ENCODE measurements at regions not wholly inside any gene's neighbourhood (a gene's known extent, or its start where the extent isn't known, plus 50 kb on each side); places are given as distances from the start of the nearest gene placed in this dataset.

- 46% methylated on average over 14 of the region's 16 CpGs for WGBS (ENCODE audit: low lambda C conversion rate)
- H3K9ac ChIP-seq = no peak overlapping the region
- TF ChIP-seq FOSL2 (IDR thresholded peaks at IDR 0.05; ENCODE audit: borderline replicate concordance, low read depth) (no peak), NRF1 (IDR thresholded peaks at IDR 0.05; ENCODE audit: low read depth, low read length) (no peak), FOXM1 (IDR thresholded peaks at IDR 0.05; ENCODE audit: low read depth) (no peak)
- H3K4me3 ChIP-seq (ENCODE audit: low read depth in 2 of 2, low read length in 1 of 2) = no peak overlapping the region
- peaks cover 0 to 3% of the 10 kb centered on the region in 2 experiments; a peak in 1 of 4 replicates for H3K4me1 ChIP-seq (ENCODE audit: control insufficient read depth in 1 of 2, insufficient read depth in 2 of 2, low read depth in 1 of 2, low read length in 1 of 2)
- no peaks in the 10 kb centered on the region for H3K36me3 ChIP-seq (replicated peaks in 1 of 2; ENCODE audit: control insufficient read depth in 1 of 2, insufficient read depth in 2 of 2, low read length in 1 of 2)
- POLR2A ChIA-PET = no interaction called here
- no peaks in the 10 kb centered on the region for H3K79me2 ChIP-seq (ENCODE audit: insufficient read depth)
- H3F3A ChIP-seq (replicated peaks; ENCODE audit: insufficient read depth) = no peaks in the 10 kb centered on the region
- peak; percentile 13 for DNase-seq
- no peak overlapping the region for H2AFZ ChIP-seq (ENCODE audit: low read depth)
- no peak overlapping the region for H3K27ac ChIP-seq (ENCODE audit: low read depth in 2 of 2, low read length in 1 of 2)
- CTCF ChIA-PET = no interaction called here
- H3K9me2 ChIP-seq = no peaks in the 10 kb centered on the region
- no peaks in the 10 kb centered on the region for H4K20me1 ChIP-seq (ENCODE audit: insufficient read depth)
- no peaks in the 10 kb centered on the region for H3K9me3 ChIP-seq
- H3K4me2 ChIP-seq = no peak overlapping the region
- H3K27me3 ChIP-seq (ENCODE audit: insufficient read depth) = no peaks in the 10 kb centered on the region
These were observed 213.7 kb upstream of the RAB6C start for GRCh38 chr2:129765678-129766351.

- Histone ChIP-seq H3K79me2 (ENCODE audit: insufficient read depth) (no peaks in the 10 kb centered on the region), H3K4me1 (ENCODE audit: control insufficient read depth in 1 of 2, insufficient read depth in 2 of 2, low read depth in 1 of 2, low read length in 1 of 2) (peaks cover 0 to 3% of the 10 kb centered on the region in 2 experiments; a peak in 1 of 4 replicates), H4K20me1 (ENCODE audit: insufficient read depth) (no peaks in the 10 kb centered on the region), H2AFZ (ENCODE audit: low read depth) (no peak overlapping the region), H3K27me3 (ENCODE audit: insufficient read depth) (no peaks in the 10 kb centered on the region), H3K9ac (no peak overlapping the region), H3K4me2 (no peak overlapping the region), H3K27ac (ENCODE audit: low read depth in 2 of 2, low read length in 1 of 2) (no peak overlapping the region), H3K9me2 (no peaks in the 10 kb centered on the region), H3F3A (replicated peaks; ENCODE audit: insufficient read depth) (no peaks in the 10 kb centered on the region), H3K4me3 (ENCODE audit: low read depth in 2 of 2, low read length in 1 of 2) (no peak overlapping the region), H3K9me3 (no peaks in the 10 kb centered on the region), H3K36me3 (replicated peaks in 1 of 2; ENCODE audit: control insufficient read depth in 1 of 2, insufficient read depth in 2 of 2, low read length in 1 of 2) (no peaks in the 10 kb centered on the region)
- WGBS (ENCODE audit: low lambda C conversion rate) = 27% methylated on average over 9 of the region's 16 CpGs
- CTCF ChIA-PET = interaction anchor here (1.1 kb wide), 1 partner anchor 24 kb away, joined by 3 read pairs; no protein-coding TSS in a partner anchor
- POLR2A ChIA-PET = no interaction called here
- TF ChIP-seq TEAD4 (IDR thresholded peaks at IDR 0.05; ENCODE audit: borderline replicate concordance, insufficient read depth) = no peak
- no peak for TF ChIP-seq JUND (IDR thresholded peaks at IDR 0.05)
- no peak for TF ChIP-seq RXRA (IDR thresholded peaks at IDR 0.05; ENCODE audit: borderline replicate concordance, low read depth)
- TF ChIP-seq ELF1 (IDR thresholded peaks at IDR 0.05) = no peak
- TF ChIP-seq POLR2AphosphoS5 (IDR thresholded peaks at IDR 0.05; ENCODE audit: low read depth, low read length) = no peak
- DNase-seq = peak; percentile 10
These were observed 213.0 kb upstream of the RAB6C start for GRCh38 chr2:129766374-129766993.

- Histone ChIP-seq H3K9me2 (no peaks in the 10 kb centered on the region), H3K4me1 (ENCODE audit: control insufficient read depth in 1 of 2, insufficient read depth in 2 of 2, low read depth in 1 of 2, low read length in 1 of 2) (peaks cover 0 to 3% of the 10 kb centered on the region in 2 experiments; a peak in 1 of 4 replicates), H3K9ac (no peak overlapping the region), H3K9me3 (no peaks in the 10 kb centered on the region), H3K27me3 (ENCODE audit: insufficient read depth) (no peaks in the 10 kb centered on the region), H3K27ac (ENCODE audit: low read depth in 2 of 2, low read length in 1 of 2) (no peak overlapping the region), H3K4me2 (no peak overlapping the region), H3F3A (replicated peaks; ENCODE audit: insufficient read depth) (no peaks in the 10 kb centered on the region), H3K79me2 (ENCODE audit: insufficient read depth) (no peaks in the 10 kb centered on the region), H2AFZ (ENCODE audit: low read depth) (no peak overlapping the region), H4K20me1 (ENCODE audit: insufficient read depth) (no peaks in the 10 kb centered on the region), H3K4me3 (ENCODE audit: low read depth in 2 of 2, low read length in 1 of 2) (no peak overlapping the region), H3K36me3 (replicated peaks in 1 of 2; ENCODE audit: control insufficient read depth in 1 of 2, insufficient read depth in 2 of 2, low read length in 1 of 2) (no peaks in the 10 kb centered on the region)
- ChIA-PET POLR2A (no interaction called here), CTCF (interaction anchor here (1.1 kb wide), 1 partner anchor 25 kb away, joined by 3 read pairs; no protein-coding TSS in a partner anchor)
- 57% methylated on average over 20 of the region's 22 CpGs for WGBS (ENCODE audit: low lambda C conversion rate)
- DNase-seq = no peak
- TF ChIP-seq TAF1 (IDR thresholded peaks at IDR 0.05; ENCODE audit: borderline replicate concordance, low read depth, low read length) (no peak), MEF2A (IDR thresholded peaks at IDR 0.05; ENCODE audit: borderline replicate concordance, low read depth) (no peak), RFX5 (IDR thresholded peaks at IDR 0.05; ENCODE audit: low read length) (no peak), YY1 (IDR thresholded peaks at IDR 0.05; ENCODE audit: low read depth) (no peak), RCOR1 (IDR thresholded peaks at IDR 0.05; ENCODE audit: low read length) (no peak), JUND (IDR thresholded peaks at IDR 0.05) (no peak), FOXJ3 (CRISPR knock-in tag; IDR thresholded peaks at IDR 0.05) (no peak), USF2 (IDR thresholded peaks at IDR 0.05; ENCODE audit: borderline replicate concordance, low read depth, low read length) (no peak), FOXM1 (IDR thresholded peaks at IDR 0.05; ENCODE audit: low read depth) (no peak), CTCF (IDR thresholded peaks at IDR 0.05) (no peak), NRF1 (IDR thresholded peaks at IDR 0.05; ENCODE audit: low read depth, low read length) (no peak), ELF1 (IDR thresholded peaks at IDR 0.05) (no peak), FOSL2 (IDR thresholded peaks at IDR 0.05; ENCODE audit: borderline replicate concordance, low read depth) (no peak), EP300 (IDR thresholded peaks at IDR 0.05; ENCODE audit: borderline replicate concordance in 1 of 2, low read depth in 1 of 2, low read length in 1 of 2) (no peak), GATA2 (CRISPR knock-in tag; IDR thresholded peaks at IDR 0.05) (no peak)
These were observed 212.0 kb upstream of the RAB6C start for GRCh38 chr2:129767346-129768035.

All from SK-N-SH (cell line).